OCI-LY1 (cell line): ENCODE measurements at regions not wholly inside any gene's neighbourhood (a gene's known extent, or its start where the extent isn't known, plus 50 kb on each side); places are given as distances from the start of the nearest gene placed in this dataset.

Source experiments
- EZH2 ChIP-seq: fragments of 200-600 bp; sonication (generic), shearing (Covaris generic); IDR thresholded peaks from 2 replicates; pipeline ENCODE4 v1.8.0; 2017; ENCODE audit warnings: borderline replicate concordance, mixed run types, mild to moderate bottlenecking, antibody characterized with exemption, low read length, moderate library complexity, mixed read lengths
- TF ChIP-seq, protein P1 (sequence below): fragments of 200-600 bp; sonication (generic), shearing (Covaris generic); IDR thresholded peaks from 2 replicates; pipeline ENCODE4 v1.5.1; 2017; ENCODE audit warnings: mild to moderate bottlenecking, antibody characterized with exemption, low read length, moderate library complexity, mixed read lengths

DNA sequence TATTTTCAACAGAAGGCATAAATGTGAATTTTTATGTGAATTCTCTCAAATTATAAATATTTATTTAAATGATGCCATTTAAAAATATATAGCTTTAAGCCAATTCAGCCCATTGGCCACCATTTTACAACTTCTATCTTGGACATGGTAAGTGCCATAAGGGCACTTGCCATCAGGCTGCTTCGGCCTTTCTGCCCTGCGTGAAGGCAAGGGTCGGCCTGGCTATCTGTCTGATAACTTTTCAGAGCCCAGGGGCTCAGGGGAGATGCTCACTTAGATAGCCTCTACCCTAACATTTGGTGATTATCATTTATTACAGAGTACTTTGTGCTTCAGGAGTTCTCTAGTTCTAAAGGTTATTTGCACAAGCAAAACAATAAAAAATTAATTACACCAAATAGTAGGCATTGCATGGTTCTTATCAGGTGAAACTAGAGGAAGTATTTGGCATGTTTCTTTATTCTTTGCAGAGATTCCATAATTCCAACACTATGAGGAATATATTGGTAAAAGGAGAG, 62.4 kb upstream of the MBNL1 start:
- TF ChIP-seq, protein P1, sequence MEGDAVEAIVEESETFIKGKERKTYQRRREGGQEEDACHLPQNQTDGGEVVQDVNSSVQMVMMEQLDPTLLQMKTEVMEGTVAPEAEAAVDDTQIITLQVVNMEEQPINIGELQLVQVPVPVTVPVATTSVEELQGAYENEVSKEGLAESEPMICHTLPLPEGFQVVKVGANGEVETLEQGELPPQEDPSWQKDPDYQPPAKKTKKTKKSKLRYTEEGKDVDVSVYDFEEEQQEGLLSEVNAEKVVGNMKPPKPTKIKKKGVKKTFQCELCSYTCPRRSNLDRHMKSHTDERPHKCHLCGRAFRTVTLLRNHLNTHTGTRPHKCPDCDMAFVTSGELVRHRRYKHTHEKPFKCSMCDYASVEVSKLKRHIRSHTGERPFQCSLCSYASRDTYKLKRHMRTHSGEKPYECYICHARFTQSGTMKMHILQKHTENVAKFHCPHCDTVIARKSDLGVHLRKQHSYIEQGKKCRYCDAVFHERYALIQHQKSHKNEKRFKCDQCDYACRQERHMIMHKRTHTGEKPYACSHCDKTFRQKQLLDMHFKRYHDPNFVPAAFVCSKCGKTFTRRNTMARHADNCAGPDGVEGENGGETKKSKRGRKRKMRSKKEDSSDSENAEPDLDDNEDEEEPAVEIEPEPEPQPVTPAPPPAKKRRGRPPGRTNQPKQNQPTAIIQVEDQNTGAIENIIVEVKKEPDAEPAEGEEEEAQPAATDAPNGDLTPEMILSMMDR, result no peak
- TF ChIP-seq EZH2, result no peak
